ENCODE measurements at regions not wholly inside any gene's neighbourhood (a gene's known extent, or its start where the extent isn't known, plus 50 kb on each side); places are given as distances from the start of the nearest gene placed in this dataset.

DNA sequence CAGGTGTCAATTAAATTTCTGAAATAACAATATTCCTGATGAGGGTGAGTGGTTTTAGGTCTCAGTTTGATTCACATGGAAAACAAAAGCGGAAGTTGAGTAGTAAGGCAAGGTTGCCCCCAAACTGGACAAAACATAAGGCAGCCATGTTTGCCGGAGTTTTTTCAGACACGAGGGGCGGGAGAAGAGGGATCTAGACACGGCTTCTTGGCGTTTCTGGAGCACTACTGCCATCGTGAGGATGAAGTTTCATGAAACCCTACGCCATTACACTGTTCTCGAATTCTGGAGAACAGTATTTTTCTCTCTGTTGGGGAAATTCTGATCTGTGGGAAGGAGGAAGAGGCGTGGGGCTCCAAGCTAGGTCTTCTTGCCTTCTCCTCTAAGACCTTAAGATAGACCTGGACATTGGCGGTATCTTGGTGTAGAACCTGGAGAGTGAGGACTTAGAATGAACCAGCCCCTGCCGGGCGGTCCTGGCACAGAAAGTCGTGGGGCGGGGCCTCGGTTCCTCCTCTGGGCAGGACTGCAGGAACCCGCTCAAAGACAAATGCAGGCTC, 160.3 kb downstream of the OR13H1 start:
- DNase-seq, result no peak

DNA sequence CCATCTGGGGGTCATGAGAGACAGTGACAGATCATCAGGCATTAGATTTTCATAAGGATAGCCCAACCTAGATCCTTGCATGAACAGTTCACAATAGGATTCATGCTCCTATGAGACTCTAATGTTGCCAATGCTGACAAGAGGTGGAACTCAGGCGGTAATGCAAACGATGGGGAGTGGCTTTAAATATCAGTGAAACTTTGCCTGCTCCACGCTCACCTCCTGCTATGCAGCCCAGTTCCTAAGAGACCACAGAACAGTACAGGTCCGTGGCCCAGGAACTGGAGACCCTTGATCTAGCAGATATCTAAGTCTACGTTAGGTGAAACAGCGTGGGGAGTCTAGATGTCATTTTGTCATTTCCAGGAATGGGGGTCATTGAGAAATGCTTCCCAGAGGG, 165.7 kb downstream of the OR13H1 start:
- DNase-seq, result no peak

DNA sequence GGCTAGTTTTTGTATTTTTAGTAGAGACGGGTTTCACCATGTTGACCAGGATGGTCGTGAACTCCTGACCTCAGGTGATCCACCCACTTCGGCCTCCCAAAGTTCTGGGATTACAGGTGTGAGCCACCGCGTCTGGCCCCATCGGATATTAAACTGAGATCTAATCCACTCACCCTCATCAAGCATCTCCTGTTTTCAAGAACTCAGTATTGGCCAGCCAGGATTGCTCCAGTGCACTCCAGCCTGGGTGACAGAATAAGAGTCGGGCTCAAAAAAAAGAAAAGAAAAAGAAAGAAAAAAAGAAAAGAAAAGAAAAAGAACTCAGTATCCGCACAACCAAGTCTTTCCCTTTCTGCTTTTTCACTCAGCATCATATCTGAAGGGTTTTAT, 167.6 kb downstream of the OR13H1 start:
- no peak for DNase-seq

DNA sequence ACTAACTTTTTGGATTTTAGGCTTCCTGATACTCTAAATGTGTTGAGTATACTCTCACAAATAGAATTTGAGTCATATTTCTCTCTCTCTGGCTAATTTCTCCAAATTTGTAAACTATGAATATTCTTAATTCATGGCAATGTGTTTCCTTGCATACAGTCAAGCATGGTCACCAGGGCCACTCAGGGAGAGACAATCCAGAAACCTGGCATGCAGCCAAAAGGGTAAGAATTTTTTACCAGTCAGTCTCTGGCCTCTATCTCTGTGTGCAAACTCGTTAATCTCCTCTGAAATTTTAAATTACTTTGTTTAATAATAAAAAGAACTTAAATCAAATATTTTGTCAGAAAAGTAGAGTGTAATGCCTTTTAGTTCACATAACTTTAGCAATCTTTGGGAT, 179.8 kb downstream of the OR13H1 start:
- no peak for DNase-seq

DNA sequence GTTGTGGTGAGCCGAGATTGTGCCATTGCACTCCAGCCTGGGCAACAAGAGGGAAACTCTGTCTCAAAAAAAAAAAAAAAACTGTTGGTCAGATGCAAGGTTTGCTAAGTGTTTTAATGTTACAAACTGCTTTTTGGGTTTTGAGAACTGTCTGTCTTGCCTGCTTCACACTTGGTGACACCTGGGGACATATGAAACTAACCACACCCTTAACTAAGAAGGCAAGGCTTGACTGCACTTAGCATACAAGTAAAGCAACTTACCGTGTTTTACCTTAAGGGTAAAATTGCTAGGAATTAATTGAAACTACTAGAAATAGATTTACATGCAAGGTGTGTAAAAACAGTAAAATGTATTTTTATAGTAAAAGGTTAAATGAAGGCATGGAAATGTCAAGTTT, 180.4 kb downstream of the OR13H1 start:
- no peak for DNase-seq

DNA sequence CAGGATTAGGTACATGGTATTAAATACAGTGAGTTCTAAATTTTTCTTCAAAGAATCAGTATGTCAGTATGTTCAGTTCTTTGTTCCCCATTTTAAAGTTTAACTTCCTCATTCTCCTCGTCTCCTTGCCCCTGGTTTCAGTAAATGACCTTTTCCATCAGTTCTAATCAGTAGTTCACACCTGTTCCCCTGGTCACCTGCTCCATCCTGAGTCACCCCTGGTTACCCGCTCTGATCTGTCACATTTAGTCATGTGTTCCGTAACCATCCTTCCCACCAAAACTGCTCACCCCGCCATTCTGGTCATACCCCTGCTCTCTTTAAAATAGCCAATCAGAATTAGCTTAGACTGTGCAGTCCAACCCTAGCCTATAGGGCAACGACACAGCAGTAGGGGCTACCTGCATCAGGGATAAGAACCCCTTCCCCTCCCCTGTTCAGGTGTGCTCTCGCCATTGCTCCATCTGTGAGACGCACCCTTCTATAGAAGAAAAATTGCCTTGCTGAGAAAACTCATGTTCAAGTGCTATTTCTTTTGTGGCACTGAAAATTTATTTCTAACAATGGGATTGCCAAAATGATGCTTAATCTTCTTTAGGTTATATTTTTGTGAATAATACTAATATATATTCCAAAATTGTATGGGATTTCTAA, 181.3 kb downstream of the OR13H1 start:
- DNase-seq, result no peak

DNA sequence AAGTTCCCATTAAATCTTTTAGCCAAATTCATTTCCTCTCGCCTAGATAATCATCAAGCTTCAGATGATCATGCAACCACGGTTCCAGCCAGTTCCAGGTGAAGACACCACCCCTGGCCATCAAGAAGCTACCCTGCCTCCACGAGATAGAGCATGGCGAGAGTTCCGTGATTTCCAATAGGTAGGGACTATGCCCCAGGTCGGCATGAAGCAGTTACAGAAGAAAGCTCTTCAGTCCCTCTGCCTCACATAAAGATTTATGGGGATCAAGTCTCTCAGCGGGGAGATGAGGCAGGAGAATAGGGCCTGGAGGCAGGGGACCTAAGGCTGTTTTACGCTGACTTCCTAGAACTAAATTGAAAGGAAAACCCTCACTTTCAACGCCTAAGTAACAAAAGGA, 183.9 kb downstream of the OR13H1 start:
- DNase-seq, result no peak

DNA sequence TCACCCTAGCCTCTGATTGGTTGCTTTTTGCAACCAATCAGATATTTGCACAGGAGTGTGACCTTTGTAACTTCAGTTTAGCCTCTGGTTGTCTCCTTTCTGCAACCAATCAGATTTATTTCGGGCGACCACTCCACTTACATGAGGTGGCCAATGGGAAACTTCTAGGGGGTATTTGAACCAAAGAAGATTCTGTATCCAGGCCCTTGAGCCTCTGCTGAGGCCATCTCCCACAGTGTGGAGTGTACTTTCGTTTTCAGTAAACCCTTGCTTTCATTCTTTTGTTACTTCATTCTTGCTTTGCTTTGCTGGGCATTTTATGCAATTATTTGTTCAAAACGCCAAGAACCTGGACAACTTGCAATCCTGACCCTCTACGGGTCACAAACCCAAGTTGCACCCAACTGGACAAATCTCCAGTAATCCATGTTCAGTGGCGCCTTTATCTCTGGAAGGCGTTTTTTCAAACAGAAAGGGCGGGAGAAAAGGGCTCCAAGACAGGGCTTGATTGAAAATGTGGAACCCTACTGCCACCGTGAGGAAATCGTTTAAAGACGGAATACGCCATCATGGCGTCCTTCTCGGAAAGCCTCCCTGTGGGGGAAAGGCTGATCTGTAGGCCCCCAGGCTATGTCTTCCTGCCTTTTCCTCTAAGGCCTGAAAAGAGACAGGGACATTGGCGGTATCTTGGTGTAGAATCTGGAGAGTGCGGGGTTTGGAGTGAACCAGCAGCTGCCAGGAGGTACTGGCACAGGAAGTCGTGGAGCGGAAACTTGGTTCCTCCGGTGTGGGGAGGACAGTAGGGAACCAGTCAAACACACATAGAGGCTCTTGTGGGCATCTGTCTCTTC, 184.6 kb downstream of the OR13H1 start:
- DNase-seq, result no peak

DNA sequence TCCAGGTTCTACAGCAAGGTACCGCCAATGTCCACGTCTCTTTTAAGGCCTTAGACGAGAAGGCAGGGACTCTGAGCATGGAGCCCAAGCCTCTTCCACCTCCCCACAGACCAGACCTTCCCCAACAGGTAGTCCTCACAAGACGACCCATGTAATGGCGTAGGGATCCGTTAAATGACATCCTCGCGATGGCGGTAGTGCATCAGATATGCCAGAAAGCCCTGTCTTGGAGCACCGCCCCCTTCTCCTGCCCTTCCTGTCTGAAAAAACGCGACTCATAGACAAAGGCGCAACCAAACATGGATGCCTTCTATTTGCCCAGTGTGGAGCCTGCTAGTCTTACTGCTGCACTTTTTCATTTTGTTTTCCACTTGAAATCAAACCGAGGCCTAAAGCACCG, 185.4 kb downstream of the OR13H1 start:
- DNase-seq, result no peak

DNA sequence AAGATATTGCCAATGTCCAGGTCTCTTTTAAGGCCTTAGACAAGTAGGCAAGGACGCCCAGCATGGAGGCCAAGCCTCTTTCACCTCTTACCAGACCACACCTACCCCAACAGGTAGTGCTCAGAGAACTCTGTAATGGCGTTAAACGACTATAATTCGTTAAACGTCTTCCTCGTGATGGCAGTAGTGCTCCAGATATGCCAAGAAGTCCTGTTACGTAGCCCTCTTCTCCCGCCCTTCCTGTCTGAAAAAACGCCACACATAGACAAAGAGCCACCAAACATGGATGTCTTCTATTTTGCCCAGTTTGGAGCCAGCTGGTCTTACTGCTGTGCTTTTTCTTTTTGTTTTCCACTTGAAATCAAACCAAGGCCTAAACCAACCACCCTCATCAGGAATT, 190.7 kb downstream of the OR13H1 start:
- no peak for DNase-seq

DNA sequence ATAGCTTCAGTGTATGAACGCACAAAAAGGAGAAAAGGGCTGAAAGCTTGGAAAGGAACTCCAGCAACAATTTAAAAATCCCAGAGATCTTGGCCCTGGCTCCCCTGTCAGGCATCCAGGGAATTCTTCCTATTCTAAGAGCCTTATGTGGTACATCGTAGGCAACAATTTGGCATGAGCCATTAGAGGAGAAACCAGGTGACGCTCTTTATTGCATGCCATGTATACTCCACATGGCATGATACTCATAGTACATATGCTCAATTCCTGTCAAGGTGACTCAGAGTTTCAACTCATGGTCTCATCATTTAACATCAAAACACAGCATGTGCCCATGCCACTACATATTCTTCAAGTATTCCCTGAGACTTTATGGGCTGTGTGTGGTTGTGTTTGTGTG, 191.3 kb downstream of the OR13H1 start:
- DNase-seq, result no peak

DNA sequence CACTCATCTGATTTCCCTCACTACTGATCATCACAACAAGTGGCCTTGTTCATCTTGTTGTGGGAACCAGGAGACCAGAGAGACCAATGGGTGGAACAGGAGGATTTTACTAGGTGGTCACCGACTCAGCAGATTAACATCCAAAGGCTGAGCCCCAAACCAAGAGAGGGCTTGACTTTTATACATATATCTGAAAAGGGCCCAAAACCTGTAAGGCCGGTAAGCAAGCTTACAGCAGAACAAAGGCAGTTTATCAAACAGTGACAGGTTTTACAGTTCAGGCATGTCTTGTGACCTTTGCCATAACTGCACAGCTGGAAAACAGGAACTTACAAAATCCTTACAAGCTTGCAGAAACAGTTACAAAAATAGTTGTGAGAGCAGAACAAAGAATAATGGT, 195.9 kb downstream of the OR13H1 start:
- no peak for DNase-seq

DNA sequence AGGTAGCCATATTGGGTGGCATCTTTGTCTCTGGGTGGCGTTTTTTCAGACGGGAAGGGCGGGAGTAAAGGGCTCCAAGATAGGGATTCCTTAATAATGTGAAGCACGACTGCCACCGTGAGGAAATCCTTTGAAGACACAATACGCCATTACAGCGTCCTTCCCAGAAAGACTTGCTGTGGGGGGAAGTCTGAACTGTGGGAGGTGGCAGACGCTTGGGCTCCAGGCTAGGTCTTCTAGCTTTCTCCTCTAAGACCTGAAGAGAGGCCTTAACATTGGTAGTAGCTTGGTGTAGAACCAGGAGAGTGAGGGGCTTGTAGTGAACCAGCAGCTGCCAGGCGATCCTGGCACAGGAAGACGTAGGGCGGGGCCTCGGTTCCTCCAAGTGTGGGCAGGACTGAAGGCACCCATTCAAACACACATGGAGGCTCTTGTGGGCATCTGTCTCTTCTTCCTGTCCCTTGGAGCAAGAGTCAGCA, 197.3 kb downstream of the OR13H1 start:
- no peak for DNase-seq

DNA sequence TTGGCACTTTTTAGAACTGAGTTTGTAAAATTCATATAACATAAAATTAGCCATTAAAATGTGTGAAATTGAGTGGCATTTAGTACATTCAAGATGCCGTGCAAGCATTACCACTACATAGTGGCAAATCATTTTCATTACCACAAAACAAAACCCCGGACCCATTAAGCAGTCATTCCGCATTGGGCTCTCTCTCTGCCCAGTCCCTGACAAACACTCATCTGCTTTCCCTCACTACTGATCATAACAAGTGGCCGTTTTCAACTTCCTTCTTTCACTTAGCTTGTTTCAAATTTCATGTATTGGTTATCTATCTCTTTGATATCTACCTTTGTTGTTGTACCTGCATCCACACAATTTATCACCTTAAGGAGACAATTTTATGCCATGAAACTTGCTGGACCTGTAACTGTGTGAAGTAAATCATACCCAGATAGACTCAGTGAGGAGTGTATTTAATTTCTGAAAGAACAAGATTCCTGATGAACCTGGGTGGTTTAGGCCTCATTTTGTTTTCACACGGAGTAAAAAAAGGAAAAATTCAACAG, 202.1 kb downstream of the OR13H1 start:
- no peak for DNase-seq

DNA sequence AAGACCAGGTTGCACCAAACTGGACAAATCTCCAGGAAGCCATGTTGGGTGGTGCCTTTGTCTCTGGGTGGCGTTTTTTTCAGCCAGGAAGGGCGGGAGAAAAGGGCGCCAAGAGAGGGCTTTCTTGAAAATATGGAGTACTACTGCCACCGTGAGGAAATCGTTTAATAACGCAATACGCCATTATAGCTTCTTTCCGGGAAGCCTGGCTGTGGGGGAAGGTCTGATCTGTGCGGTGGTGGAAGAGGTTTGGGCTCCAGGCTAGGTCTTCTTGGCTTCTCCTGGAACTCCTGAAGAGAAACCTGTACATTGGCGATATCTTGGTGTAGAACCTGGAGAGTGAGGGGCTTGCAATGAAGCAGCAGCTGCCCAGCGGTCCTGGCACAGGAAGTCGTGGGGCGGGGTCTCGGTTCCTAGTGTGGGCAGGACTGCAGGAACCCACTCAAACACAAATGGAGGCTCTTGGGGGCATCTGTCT, 202.7 kb downstream of the OR13H1 start:
- DNase-seq, result no peak

DNA sequence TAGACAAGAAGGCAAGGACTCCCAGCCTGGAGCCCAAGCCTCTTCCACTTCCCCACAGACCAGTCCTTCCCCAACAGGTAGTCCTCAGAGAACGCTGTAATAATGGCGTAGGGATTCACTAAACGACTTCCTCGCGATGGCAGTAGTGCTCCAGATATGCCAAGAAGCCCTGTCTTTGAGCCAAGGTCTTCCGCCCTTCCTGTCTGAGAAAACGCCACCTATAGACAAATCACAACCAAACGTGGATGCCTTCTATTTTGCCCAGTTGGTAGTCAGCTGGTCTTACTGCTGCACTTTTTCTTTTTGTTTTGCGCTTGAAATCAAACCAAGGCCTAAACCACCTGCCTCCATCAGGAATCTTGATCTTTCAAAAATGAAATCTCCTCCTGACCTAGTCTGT, 203.3 kb downstream of the OR13H1 start:
- DNase-seq, result no peak

DNA sequence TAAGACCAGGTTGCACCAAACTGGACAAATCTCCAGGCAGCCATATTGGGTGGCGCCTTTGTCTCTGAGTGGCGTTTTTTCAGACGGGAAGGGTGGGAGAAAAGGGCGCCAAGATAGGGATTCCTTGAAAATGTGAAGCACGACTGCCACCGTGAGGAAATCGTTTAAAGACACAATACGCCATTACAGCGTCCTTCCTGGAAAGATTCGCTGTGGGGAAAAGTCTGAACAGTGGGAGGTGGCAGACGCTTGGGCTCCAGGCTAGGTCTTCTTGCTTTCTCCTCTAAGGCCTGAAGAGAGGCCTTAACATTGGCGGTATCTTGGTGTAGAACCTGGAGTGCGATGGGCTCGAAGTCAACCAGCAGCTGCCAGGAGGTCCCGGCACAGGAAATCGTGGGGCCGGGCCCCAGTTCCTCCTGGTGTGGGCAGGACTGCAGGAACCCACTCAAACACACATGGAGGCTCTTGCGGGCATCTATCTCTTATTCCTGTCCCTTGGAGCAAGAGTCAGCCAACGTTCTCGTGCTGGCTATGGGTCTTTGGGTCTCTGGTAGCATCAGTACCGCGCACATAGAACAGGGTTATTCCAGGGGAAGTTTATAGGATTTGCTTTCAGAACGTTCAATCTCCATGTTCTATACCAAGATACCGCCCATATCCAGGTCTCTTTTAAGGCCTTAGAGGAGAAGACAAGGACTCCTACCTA, 208.8 kb downstream of the OR13H1 start:
- no peak for DNase-seq

DNA sequence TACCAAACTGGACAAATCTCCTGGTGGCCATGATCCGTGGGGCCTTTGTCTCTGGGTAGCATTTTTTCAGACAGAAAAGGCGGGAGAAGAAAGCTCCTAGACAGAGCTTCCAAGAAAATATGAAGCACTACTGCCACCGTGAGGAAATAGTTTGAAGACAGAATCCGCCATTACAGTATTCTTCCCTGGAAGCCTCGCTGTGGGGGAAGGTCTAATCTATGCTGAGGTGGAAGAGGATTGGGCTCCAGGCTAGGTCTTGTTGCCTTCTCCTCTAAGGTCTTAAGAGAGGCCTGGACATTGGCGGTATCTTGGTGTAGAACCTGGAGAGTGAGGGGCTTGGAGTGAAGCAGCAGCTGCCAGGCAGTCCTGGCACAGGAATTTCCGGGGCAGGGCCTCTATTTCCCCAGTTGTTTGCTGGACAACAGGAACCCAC, 218.9 kb downstream of the OR13H1 start:
- no peak for DNase-seq

DNA sequence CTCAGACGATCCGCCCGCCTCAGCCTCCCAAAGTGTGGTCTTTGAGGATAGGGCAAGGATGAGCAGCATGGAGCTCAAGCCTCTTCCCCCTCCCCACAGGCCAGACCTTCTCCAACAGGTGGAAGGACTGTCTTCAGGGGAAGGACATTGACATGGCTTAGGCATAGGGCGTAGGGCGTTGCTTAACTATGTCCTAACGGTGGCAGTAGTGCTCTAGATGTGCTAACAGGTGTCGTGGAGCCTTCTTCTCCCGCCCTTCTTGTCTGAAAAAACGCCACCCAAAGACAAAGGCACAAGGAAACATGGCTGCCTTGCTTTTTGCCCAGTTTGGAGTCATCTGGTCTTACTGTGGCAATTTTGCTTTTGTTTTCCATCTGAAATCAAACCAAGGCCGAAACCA, 219.8 kb downstream of the OR13H1 start:
- no peak for DNase-seq

DNA sequence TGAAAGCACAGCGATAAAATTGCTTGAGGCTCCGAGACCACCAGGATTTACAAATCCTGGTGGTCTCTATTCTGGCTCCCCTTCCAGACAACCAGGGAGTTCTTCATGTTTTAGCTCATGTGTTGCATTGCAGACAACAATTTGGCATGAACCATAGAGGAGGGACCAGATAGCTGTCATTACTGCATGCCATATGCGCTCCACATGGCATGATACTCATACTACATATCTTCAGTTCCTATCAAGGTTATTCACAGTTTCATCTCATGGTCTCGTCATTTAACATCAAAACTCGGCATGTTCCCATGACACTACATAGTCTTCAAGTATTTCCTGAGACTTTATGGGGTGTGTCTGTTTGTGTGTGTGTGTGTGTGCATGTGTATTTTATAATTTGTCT, 220.3 kb downstream of the OR13H1 start:
- no peak for DNase-seq

DNA sequence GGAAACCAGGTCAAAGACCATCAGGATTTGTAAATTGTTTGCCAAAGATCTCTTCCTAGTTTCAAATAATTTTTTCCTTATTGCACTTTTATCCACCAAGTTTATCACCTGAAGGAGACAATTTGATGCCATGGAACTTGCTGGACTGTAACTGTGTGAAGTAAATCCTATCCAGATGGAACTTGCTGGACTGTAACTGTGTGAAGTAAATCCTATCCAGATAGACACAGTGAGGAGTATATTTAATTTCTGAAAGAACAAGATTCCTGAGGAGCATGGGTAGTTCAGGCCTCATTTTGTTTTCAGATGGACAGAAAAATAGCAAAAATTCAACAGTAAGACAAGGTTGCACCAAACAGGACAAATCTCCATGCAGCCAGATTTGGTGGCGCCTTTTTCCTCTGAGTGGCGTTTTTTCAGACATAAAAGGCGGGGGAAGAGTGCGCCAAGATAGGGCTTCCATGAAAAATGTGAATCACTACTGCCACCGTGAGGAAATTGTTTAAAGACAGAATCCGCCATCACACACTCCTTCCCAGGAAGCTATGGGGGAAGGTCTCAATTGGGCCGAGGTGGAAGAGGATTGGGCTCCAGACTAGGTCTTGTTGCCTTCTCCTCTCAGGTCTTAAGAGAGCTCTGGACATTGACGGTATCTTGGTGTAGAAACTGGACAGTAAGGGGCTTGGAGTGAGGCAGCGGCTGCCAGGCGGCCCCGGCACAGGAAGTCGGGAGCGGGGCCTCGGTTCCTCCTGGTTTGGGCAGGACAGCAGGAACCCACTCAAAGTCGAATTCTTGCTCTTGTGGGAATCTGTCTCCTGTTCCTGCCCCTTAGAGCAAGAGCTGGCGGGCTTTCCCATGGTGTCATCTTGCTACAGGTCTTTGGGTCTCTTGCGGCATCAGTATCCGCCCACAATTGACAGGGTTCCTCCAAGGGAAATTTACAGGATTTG, 234.7 kb downstream of the OR13H1 start:
- no peak for DNase-seq

DNA sequence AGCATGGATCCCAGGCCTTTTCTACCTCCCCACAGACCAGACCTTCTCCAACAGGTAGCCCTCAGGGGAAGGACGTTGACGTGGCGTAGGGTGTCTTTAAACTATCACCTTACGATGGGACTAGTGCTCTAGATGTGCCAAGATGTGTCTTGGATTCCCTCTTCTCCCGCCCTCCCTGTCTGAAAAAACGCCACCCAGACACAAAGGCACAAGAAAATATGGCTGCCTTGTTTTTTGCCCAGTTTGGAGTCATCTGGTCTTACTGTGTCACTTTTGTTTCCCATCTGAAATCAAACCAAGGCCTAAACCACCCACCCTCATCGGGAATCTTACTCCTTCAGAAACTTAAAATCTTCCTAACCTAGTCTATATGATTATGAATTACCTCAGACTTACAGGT, 235.4 kb downstream of the OR13H1 start:
- no peak for DNase-seq
